AG10803 (cell line): ENCODE measurements at regions not wholly inside any gene's neighbourhood (a gene's known extent, or its start where the extent isn't known, plus 50 kb on each side); places are given as distances from the start of the nearest gene placed in this dataset.

Experiments
- DNase-seq: peaks from one replicate; pipeline ENCODE4 v3.0.0; 2010; ENCODE audit warnings: low read depth
- H3K4me3 ChIP-seq: 2 replicates; pipeline ENCODE4 v1.5.1; 2011; ENCODE audit warnings: mild to moderate bottlenecking, low read length, control low read depth
- CTCF ChIP-seq: conservative IDR thresholded peaks from 2 replicates; pipeline ENCODE4 v1.5.1; 2011; ENCODE audit warnings: mild to moderate bottlenecking, low read length, control low read depth, inconsistent platforms

GRCh38 chr16:26561303-26561702 is 505.4 kb upstream of the C16orf82 start:
- H3K4me3 ChIP-seq = no peak overlapping the region
- DNase-seq = no peak
- TF ChIP-seq CTCF = no peak

GRCh38 chr16:26563018-26563417 is 503.7 kb upstream of the C16orf82 start:
- DNase-seq = no peak
- H3K4me3 ChIP-seq = no peak overlapping the region
- no peak for TF ChIP-seq CTCF

GRCh38 chr16:26567356-26567755 is 499.4 kb upstream of the C16orf82 start:
- DNase-seq = no peak
- no peak for TF ChIP-seq CTCF
- H3K4me3 ChIP-seq = no peak overlapping the region

- TF ChIP-seq CTCF = no peak; the same call in 1 of the 2 replicates
- no peak overlapping the region for H3K4me3 ChIP-seq
- DNase-seq = no peak
Measured at GRCh38 chr16:26569793-26570192, 496.9 kb upstream of the C16orf82 start.

GRCh38 chr16:26578748-26579147 is 488.0 kb upstream of the C16orf82 start:
- no peak for TF ChIP-seq CTCF
- no peak overlapping the region for H3K4me3 ChIP-seq
- no peak for DNase-seq

- no peak for TF ChIP-seq CTCF
- H3K4me3 ChIP-seq = no peak overlapping the region
- no peak for DNase-seq
Measured at GRCh38 chr16:26583803-26584202, 482.9 kb upstream of the C16orf82 start.

- TF ChIP-seq CTCF = no peak
- DNase-seq = no peak
- no peak overlapping the region for H3K4me3 ChIP-seq
Measured at GRCh38 chr16:26593700-26594099, 473.0 kb upstream of the C16orf82 start.
